Adrenal gland (tissue), 9 donors: ENCODE measurements at regions not wholly inside any gene's neighbourhood (a gene's known extent, or its start where the extent isn't known, plus 50 kb on each side); places are given as distances from the start of the nearest gene placed in this dataset.

Experiments used
- DNase-seq, 7 donors: peaks; one replicate each; pipeline ENCODE4 v3.0.0-alpha.2; 2019 to 2020
- H3K27ac ChIP-seq, 5 donors: fragments of 200-600 bp; sonication (generic) in 4 of 5; 1 replicate in 3 of 5; 2 replicates in 2 of 5; pipeline versions ENCODE4 v1.5.1 to v1.8.0; 2016 to 2020; ENCODE audit warnings: mild to moderate bottlenecking in 1 of 5
- H3K27me3 ChIP-seq: fragments of 200-600 bp; 2 replicates; pipeline ENCODE4 v1.8.0; 2021
- H3K36me3 ChIP-seq, 2 donors: fragments of 200-600 bp; replicated peaks in 1 of 2; 1 replicate in 1 of 2; 2 replicates in 1 of 2; pipeline versions ENCODE4 v1.5.1 to v1.8.0; 2018 to 2022
- H3K4me1 ChIP-seq, 2 donors: fragments of 200-600 bp; replicated peaks in 1 of 2; 1 replicate in 1 of 2; 2 replicates in 1 of 2; pipeline versions ENCODE4 v1.5.1 to v1.8.0; 2018 to 2021
- H3K4me3 ChIP-seq, 4 donors: fragments of 200-600 bp; sonication (generic) in 3 of 4; one replicate each; pipeline ENCODE4 v1.5.1; 2016 to 2018
- H3K9me3 ChIP-seq, 3 donors: fragments of 200-600 bp; sonication (generic) in 1 of 3; replicated peaks in 1 of 3; 1 replicate in 2 of 3; 2 replicates in 1 of 3; pipeline versions ENCODE4 v1.5.1 to v1.8.0; 2016 to 2021
- POLR2A ChIP-seq, 2 donors: fragments of 450-650 bp; IDR thresholded peaks; one replicate each; pipeline ENCODE4 v1.6.1; 2017; ENCODE audit warnings: antibody characterized with exemption in 2 of 2, mild to moderate bottlenecking in 2 of 2, moderate library complexity in 1 of 2
- WGBS, 4 donors: extraction: QIAGEN DNeasy Blood & Tissue Kit in 2 of 4; methylation state at CpG; one replicate each; pipeline versions ENCODE4 v1.1.5 to v1.1.7; 2013 to 2017; 5-methylcytosine and 5-hydroxymethylcytosine counted together
- intact Hi-C, 2 donors: fragments of 100-400 bp; cut with DNase I; formaldehyde crosslinking; loops; one replicate each; pipeline versions ENCODE4 v1.14.1 to v1.15.0; 2022 to 2023
- TF ChIP-seq, protein P1 (sequence below), 6 experiments: fragments of 450-650 bp in 4 of 6; fragments of 200-600 bp in 2 of 6; sonication (generic) in 1 of 6; IDR thresholded peaks; 1 replicate in 5 of 6; 2 replicates in 1 of 6; pipeline versions ENCODE4 v1.5.1 to v1.8.0; 2016 to 2021; ENCODE audit warnings: antibody characterized with exemption in 6 of 6, mild to moderate bottlenecking in 2 of 6, moderate library complexity in 1 of 6
- donor health status: healthy with polysubstance abuse.
- donor health status: Bipolar disorder and iron deficiency.
- donor health status: DM: yes; HTN: yes; CAD: no.
- donor health status: DM: no; HTN: no; CAD: no.
- donor health status: DM: no; HTN: no; CAD: no.

- intact Hi-C loops: no loop called here
- no peaks in the 10 kb centered on the region for H3K4me1 ChIP-seq
- no peaks in the 10 kb centered on the region for H3K27me3 ChIP-seq
- 29 to 73% (median 61%) methylated on average over 1 of the region's 1 CpG for WGBS, 4 donors
- H3K4me3 ChIP-seq: no peak overlapping the region
- H3K27ac ChIP-seq: no peak overlapping the region
- H3K36me3 ChIP-seq: no peaks in the 10 kb centered on the region
- TF ChIP-seq, protein P1, sequence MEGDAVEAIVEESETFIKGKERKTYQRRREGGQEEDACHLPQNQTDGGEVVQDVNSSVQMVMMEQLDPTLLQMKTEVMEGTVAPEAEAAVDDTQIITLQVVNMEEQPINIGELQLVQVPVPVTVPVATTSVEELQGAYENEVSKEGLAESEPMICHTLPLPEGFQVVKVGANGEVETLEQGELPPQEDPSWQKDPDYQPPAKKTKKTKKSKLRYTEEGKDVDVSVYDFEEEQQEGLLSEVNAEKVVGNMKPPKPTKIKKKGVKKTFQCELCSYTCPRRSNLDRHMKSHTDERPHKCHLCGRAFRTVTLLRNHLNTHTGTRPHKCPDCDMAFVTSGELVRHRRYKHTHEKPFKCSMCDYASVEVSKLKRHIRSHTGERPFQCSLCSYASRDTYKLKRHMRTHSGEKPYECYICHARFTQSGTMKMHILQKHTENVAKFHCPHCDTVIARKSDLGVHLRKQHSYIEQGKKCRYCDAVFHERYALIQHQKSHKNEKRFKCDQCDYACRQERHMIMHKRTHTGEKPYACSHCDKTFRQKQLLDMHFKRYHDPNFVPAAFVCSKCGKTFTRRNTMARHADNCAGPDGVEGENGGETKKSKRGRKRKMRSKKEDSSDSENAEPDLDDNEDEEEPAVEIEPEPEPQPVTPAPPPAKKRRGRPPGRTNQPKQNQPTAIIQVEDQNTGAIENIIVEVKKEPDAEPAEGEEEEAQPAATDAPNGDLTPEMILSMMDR (IDR thresholded peaks at IDR 0.05): no peak
- TF ChIP-seq POLR2A (IDR thresholded peaks at IDR 0.05): no peak
- no peaks in the 10 kb centered on the region for H3K9me3 ChIP-seq
- DNase-seq: no peak
Measured at GRCh38 chr12:18953505-18953904, 176.0 kb upstream of the PLEKHA5 start.

- H3K27me3 ChIP-seq: no peaks in the 10 kb centered on the region
- intact Hi-C loops: no loop called here
- H3K4me1 ChIP-seq: no peaks in the 10 kb centered on the region
- no peak for DNase-seq
- H3K4me3 ChIP-seq: no peak overlapping the region
- H3K9me3 ChIP-seq: no peaks in the 10 kb centered on the region
- WGBS, 4 donors: 52 to 59% (median 57%) methylated on average over 3 of the region's 3 CpGs
- no peaks in the 10 kb centered on the region for H3K36me3 ChIP-seq
- H3K27ac ChIP-seq: peak overlapping the region in 2 of 5 donors; percentile 9 to 15
- no peak for TF ChIP-seq POLR2A (IDR thresholded peaks at IDR 0.05)
- TF ChIP-seq, protein P1 (IDR thresholded peaks at IDR 0.05): no peak
Measured at GRCh38 chr12:18955594-18955993, 173.9 kb upstream of the PLEKHA5 start.

DNA sequence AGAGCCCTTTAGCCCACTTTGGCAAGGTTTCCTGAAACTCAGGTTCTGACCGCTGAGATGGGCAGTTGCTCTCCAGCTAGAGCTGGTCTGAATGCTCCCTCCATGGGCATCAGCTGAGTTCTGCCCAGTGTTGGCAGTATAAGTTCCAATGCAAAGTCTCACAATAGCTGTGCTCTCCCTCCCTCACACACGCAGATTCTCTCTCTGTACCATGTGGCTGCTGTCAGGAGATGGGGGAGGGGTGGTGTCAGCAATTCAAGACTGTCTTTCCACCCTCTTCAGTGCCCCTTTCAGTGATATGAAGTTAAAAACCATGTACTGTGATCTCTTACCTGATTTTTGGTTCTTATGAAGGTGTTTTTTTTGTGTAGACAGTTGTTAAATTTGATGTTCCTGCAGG lies 164.3 kb upstream of the PLEKHA5 start:
- no peaks in the 10 kb centered on the region for H3K9me3 ChIP-seq
- TF ChIP-seq POLR2A (IDR thresholded peaks at IDR 0.05): no peak
- TF ChIP-seq, protein P1 (IDR thresholded peaks at IDR 0.05): no peak
- H3K4me1 ChIP-seq: no peaks in the 10 kb centered on the region
- intact Hi-C loops: no loop called here
- DNase-seq: no peak
- no peak overlapping the region for H3K27ac ChIP-seq
- no peak overlapping the region for H3K4me3 ChIP-seq
- no peaks in the 10 kb centered on the region for H3K36me3 ChIP-seq
- no peaks in the 10 kb centered on the region for H3K27me3 ChIP-seq
- 88 to 92% (median 88%) methylated on average over 2 of the region's 2 CpGs for WGBS, 4 donors

DNA sequence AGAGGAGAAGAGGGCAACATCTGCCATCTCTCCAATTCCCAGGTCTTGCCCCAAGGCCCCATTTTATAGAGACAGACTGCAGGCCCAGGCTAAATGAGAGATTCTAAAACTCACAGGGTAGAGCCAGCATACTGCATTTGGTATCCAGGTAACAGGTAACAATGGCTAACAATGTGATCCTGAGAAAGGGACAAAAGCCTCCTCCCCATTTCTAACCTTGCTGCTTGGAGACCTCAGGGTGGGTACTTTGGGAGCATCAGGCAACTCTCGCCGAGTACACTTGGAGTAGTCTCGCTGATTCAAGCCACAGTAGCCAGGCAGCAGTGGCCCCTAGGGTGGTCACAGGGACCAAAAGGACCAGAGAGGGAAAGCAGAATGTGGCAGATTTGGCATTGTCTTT lies 162.6 kb upstream of the PLEKHA5 start:
- Histone ChIP-seq H3K27me3 (no peaks in the 10 kb centered on the region), H3K27ac (no peak overlapping the region), H3K4me1 (no peaks in the 10 kb centered on the region), H3K36me3 (no peaks in the 10 kb centered on the region), H3K4me3 (no peak overlapping the region), H3K9me3 (no peaks in the 10 kb centered on the region)
- intact Hi-C loops: no loop called here
- TF ChIP-seq, protein P1 (IDR thresholded peaks at IDR 0.05): no peak
- TF ChIP-seq POLR2A (IDR thresholded peaks at IDR 0.05): no peak
- 86 to 100% (median 95%) methylated on average over 3 of the region's 3 CpGs for WGBS, 4 donors
- no peak for DNase-seq
